AG10803 (cell line): ENCODE measurements at regions not wholly inside any gene's neighbourhood (a gene's known extent, or its start where the extent isn't known, plus 50 kb on each side); places are given as distances from the start of the nearest gene placed in this dataset.

Experiments
- DNase-seq: peaks from one replicate; pipeline ENCODE4 v3.0.0; 2010; ENCODE audit warnings: low read depth
- H3K4me3 ChIP-seq: 2 replicates; pipeline ENCODE4 v1.5.1; 2011; ENCODE audit warnings: mild to moderate bottlenecking, low read length, control low read depth
- TF ChIP-seq, protein P1 (sequence below): conservative IDR thresholded peaks from 2 replicates; pipeline ENCODE4 v1.5.1; 2011; ENCODE audit warnings: mild to moderate bottlenecking, low read length, control low read depth, inconsistent platforms

DNA sequence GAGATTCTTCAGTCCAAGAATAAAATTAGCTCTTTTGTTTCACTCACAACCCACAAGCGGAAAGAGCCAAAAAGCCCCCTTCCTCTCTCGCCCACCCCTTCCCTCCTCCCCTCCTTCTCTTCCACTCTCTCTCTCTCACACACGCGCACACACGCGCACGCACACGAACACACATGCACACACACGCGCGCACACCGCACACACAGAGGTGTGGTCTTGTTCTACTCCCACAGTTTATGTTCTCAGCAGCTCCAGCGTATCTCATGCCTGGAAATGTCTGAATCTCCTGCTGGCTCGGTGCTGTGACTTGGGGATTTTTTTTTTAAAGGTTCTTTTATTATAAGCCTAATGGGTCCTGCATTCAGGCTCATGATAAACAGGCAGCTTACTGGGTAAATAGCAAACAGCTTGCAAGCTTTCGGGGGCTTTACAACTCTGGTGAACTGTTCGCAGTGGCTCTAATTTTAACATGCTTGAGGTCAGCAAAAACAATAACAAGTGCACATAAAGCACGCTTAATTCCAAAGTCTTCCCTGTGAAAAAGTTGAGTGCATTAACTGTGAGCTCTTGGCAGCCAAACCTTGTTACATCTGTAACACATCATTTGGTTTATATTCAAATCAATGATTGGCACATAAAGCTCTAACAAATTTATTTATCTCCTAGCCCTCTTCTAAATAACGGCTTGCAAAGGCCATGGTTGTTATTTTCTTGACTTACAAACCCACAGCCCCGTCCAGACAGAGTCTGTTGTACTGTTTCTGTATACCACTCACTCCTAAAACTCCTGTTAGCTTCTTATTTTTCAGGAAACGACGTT, 424.1 kb upstream of the MGMT start:
- no peak for DNase-seq
- TF ChIP-seq, protein P1, sequence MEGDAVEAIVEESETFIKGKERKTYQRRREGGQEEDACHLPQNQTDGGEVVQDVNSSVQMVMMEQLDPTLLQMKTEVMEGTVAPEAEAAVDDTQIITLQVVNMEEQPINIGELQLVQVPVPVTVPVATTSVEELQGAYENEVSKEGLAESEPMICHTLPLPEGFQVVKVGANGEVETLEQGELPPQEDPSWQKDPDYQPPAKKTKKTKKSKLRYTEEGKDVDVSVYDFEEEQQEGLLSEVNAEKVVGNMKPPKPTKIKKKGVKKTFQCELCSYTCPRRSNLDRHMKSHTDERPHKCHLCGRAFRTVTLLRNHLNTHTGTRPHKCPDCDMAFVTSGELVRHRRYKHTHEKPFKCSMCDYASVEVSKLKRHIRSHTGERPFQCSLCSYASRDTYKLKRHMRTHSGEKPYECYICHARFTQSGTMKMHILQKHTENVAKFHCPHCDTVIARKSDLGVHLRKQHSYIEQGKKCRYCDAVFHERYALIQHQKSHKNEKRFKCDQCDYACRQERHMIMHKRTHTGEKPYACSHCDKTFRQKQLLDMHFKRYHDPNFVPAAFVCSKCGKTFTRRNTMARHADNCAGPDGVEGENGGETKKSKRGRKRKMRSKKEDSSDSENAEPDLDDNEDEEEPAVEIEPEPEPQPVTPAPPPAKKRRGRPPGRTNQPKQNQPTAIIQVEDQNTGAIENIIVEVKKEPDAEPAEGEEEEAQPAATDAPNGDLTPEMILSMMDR, result no peak
- H3K4me3 ChIP-seq, result no peak overlapping the region

DNA sequence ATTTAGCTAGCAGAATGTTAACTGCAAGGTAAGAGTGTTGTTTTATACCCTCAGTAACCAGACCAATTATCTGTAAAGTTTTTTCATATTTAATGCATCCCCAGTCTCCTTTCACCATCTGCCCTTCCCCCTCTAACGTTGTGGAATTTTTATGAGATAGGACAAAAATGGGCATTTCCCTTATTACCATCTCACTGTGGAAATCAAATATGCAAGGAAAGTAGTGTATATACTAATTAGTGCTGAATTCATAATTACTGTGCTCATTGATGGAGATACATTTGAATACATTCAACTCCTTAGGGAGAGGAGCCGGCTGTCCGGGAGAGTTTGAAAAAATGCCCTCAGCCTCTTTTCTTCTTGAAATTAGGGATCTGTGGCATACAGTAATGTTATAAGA, 423.4 kb upstream of the MGMT start:
- TF ChIP-seq, protein P1, result no peak
- no peak overlapping the region for H3K4me3 ChIP-seq
- DNase-seq, result no peak

GRCh38 chr10:129045599-129045998, 421.4 kb upstream of the MGMT start:
- no peak for DNase-seq
- no peak overlapping the region for H3K4me3 ChIP-seq
- TF ChIP-seq, protein P1, result no peak

- no peak for DNase-seq
- TF ChIP-seq, protein P1, result no peak
- H3K4me3 ChIP-seq, result no peak overlapping the region
Measured at GRCh38 chr10:129046065-129046681, 420.9 kb upstream of the MGMT start.

GRCh38 chr10:129046962-129047361, 420.1 kb upstream of the MGMT start:
- no peak overlapping the region for H3K4me3 ChIP-seq
- TF ChIP-seq, protein P1, result no peak
- DNase-seq, result no peak

- TF ChIP-seq, protein P1, result no peak
- H3K4me3 ChIP-seq, result no peak overlapping the region
- no peak for DNase-seq
Measured at GRCh38 chr10:129047600-129047999, 419.4 kb upstream of the MGMT start.

DNA sequence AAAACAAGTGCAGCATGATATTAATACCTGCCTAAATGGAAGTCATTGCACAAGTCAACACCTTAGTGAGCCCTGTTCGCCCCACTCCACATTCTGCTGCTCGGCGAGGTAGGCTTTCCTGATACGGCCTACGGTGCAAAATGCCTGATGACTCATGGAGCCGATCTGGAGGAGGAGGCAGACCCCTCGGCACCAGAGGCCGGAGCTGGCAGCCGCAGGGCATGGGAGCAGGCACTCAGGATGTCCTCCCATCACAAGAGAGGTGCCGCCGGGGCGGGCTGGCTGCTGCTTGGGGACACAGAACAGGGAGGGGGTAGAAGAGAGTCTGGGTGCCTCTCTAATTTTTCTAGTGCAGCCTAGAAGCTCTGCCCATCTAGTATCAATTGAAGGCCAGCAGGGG, 418.5 kb upstream of the MGMT start:
- no peak for DNase-seq
- TF ChIP-seq, protein P1, result no peak
- H3K4me3 ChIP-seq, result no peak overlapping the region
